Erythroblast (primary cell): ENCODE measurements at regions not wholly inside any gene's neighbourhood (a gene's known extent, or its start where the extent isn't known, plus 50 kb on each side); places are given as distances from the start of the nearest gene placed in this dataset.

Experiments
- GATA1 ChIP-seq: IDR thresholded peaks from 2 replicates; pipeline ENCODE4 v1.6.1; 2011; ENCODE audit warnings: low read depth, mild to moderate bottlenecking, control low read depth, low read length, moderate library complexity
- POLR2A ChIP-seq: IDR thresholded peaks from 2 replicates; pipeline ENCODE4 v1.6.1; 2011; ENCODE audit warnings: mild to moderate bottlenecking, low read length

- TF ChIP-seq POLR2A, result no peak
- no peak for TF ChIP-seq GATA1
Observed at GRCh38 chr14:42424501-42424900, 817.8 kb downstream of the LRFN5 start.
